ENCODE measurements at regions not wholly inside any gene's neighbourhood (a gene's known extent, or its start where the extent isn't known, plus 50 kb on each side); places are given as distances from the start of the nearest gene placed in this dataset.
A peak's percentile ranks its signal among the peaks of the same experiment; 100 is the strongest.
"Not testable (repeated sequence)": the region's sequence is repeated elsewhere in the genome, so short reads cannot be mapped to it uniquely, and the experiment has no call there.

- no peak for DNase-seq (ENCODE audit: low read depth)
These were observed 246.7 kb downstream of the HS3ST3B1 start for GRCh38 chr17:14547556-14547955.

GRCh38 chr17:14547016-14547415 is 246.1 kb downstream of the HS3ST3B1 start:
- no peak for DNase-seq (ENCODE audit: low read depth)

- no peak for DNase-seq (ENCODE audit: low read depth)
These were observed 244.4 kb downstream of the HS3ST3B1 start for GRCh38 chr17:14545156-14545906.

- DNase-seq (ENCODE audit: low read depth), result no peak
These were observed 240.8 kb downstream of the HS3ST3B1 start for GRCh38 chr17:14541714-14542113.

- no peak for DNase-seq (ENCODE audit: low read depth)
These were observed 238.9 kb downstream of the HS3ST3B1 start for GRCh38 chr17:14539801-14540200.

- DNase-seq (ENCODE audit: low read depth), result not testable (repeated sequence)
These were observed 231.4 kb downstream of the HS3ST3B1 start for GRCh38 chr17:14532242-14532641.

GRCh38 chr17:14525551-14526455 is 224.9 kb downstream of the HS3ST3B1 start:
- DNase-seq (ENCODE audit: low read depth), result no peak

GRCh38 chr17:14522795-14523387 is 222.0 kb downstream of the HS3ST3B1 start:
- no peak for DNase-seq (ENCODE audit: low read depth)

GRCh38 chr17:14518919-14519318 is 218.0 kb downstream of the HS3ST3B1 start:
- peak; percentile 6 for DNase-seq (ENCODE audit: low read depth)

GRCh38 chr17:14514973-14515372 is 214.1 kb downstream of the HS3ST3B1 start:
- peak; percentile 2 for DNase-seq (ENCODE audit: low read depth)

GRCh38 chr17:14513835-14514234 is 213.0 kb downstream of the HS3ST3B1 start:
- DNase-seq (ENCODE audit: low read depth), result no peak

- DNase-seq (ENCODE audit: low read depth), result no peak
These were observed 209.3 kb downstream of the HS3ST3B1 start for GRCh38 chr17:14510136-14510535.

GRCh38 chr17:14508156-14508555 is 207.3 kb downstream of the HS3ST3B1 start:
- DNase-seq (ENCODE audit: low read depth), result no peak

- DNase-seq (ENCODE audit: low read depth), result no peak
These were observed 205.5 kb downstream of the HS3ST3B1 start for GRCh38 chr17:14506364-14506763.

- no peak for DNase-seq (ENCODE audit: low read depth)
These were observed 204.7 kb downstream of the HS3ST3B1 start for GRCh38 chr17:14505606-14506005.

GRCh38 chr17:14499976-14500375 is 199.1 kb downstream of the HS3ST3B1 start:
- no peak for DNase-seq (ENCODE audit: low read depth)

GRCh38 chr17:14498812-14499211 is 197.9 kb downstream of the HS3ST3B1 start:
- no peak for DNase-seq (ENCODE audit: low read depth)

- no peak for DNase-seq (ENCODE audit: low read depth)
These were observed 193.3 kb downstream of the HS3ST3B1 start for GRCh38 chr17:14494161-14494560.

GRCh38 chr17:14489986-14490385 is 189.1 kb downstream of the HS3ST3B1 start:
- no peak for DNase-seq (ENCODE audit: low read depth)

GRCh38 chr17:14488958-14489550 is 188.2 kb downstream of the HS3ST3B1 start:
- DNase-seq (ENCODE audit: low read depth), result no peak

- DNase-seq (ENCODE audit: low read depth), result no peak
These were observed 186.2 kb downstream of the HS3ST3B1 start for GRCh38 chr17:14487068-14487467.

- DNase-seq (ENCODE audit: low read depth), result no peak
These were observed 181.8 kb downstream of the HS3ST3B1 start for GRCh38 chr17:14482715-14483114.

Data from ELR (cell line).